ENCODE measurements at regions not wholly inside any gene's neighbourhood (a gene's known extent, or its start where the extent isn't known, plus 50 kb on each side); places are given as distances from the start of the nearest gene placed in this dataset.

GRCh38 chr10:78414380-78414779 lies 380.7 kb downstream of the RPS24 start:
- TF ChIP-seq CTCF (IDR thresholded peaks at IDR 0.05 in 4 of 5, conservative IDR thresholded peaks at IDR 0.05 in 1 of 5): no peak
- no peak for TF ChIP-seq POLR2A (IDR thresholded peaks at IDR 0.05)

Measured in gastrocnemius medialis (tissue), 4 donors.